ENCODE measurements at regions not wholly inside any gene's neighbourhood (a gene's known extent, or its start where the extent isn't known, plus 50 kb on each side); places are given as distances from the start of the nearest gene placed in this dataset.

DNA sequence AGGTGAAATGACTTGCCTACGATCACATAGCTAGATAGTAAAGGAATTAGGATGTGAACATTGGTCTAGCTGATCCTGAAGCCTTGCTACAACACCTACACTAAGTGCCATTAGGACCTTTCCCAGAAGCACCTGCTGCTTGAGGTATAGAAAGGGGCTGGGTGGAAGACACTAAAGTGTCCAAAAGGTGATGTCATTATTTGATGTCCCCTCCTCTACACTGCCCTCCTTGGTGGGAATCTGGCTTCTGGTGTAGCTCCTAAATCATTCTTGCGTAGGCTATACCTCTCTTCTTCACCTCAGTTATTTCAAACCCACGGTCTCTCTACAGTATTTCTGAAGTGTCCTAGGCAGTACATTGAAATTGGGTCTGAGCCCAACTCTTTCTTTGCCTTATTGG is 132.5 kb upstream of the FGGY start:
- H3K27me3 Mint-ChIP-seq (ENCODE audit: low read depth) = no peaks in the 10 kb centered on the region
- no peaks in the 10 kb centered on the region for H3K9me3 Mint-ChIP-seq (ENCODE audit: low read depth)
- H3K27ac Mint-ChIP-seq (ENCODE audit: unreplicated experiment) = no peak overlapping the region
- H3K36me3 Mint-ChIP-seq (ENCODE audit: low read depth) = no peaks in the 10 kb centered on the region
- DNase-seq (ENCODE audit: low spot score) = no peak
- no peak for TF ChIP-seq CTCF (IDR thresholded peaks at IDR 0.05)
- H3K4me3 Mint-ChIP-seq (ENCODE audit: unreplicated experiment) = no peak overlapping the region
- peaks cover 21% of the 10 kb centered on the region for H3K4me1 Mint-ChIP-seq (ENCODE audit: low read depth)

GRCh38 chr1:59165353-59165752 is 131.5 kb upstream of the FGGY start:
- DNase-seq (ENCODE audit: low spot score) = no peak
- no peak overlapping the region for H3K27ac Mint-ChIP-seq (ENCODE audit: unreplicated experiment)
- H3K9me3 Mint-ChIP-seq (ENCODE audit: low read depth) = no peaks in the 10 kb centered on the region
- no peaks in the 10 kb centered on the region for H3K27me3 Mint-ChIP-seq (ENCODE audit: low read depth)
- H3K4me3 Mint-ChIP-seq (ENCODE audit: unreplicated experiment) = no peak overlapping the region
- no peaks in the 10 kb centered on the region for H3K36me3 Mint-ChIP-seq (ENCODE audit: low read depth)
- TF ChIP-seq CTCF (IDR thresholded peaks at IDR 0.05) = no peak
- H3K4me1 Mint-ChIP-seq (ENCODE audit: low read depth) = peaks cover 21% of the 10 kb centered on the region

- Mint-ChIP-seq H3K4me3 (ENCODE audit: unreplicated experiment) (no peak overlapping the region), H3K36me3 (ENCODE audit: low read depth) (no peaks in the 10 kb centered on the region), H3K9me3 (ENCODE audit: low read depth) (no peaks in the 10 kb centered on the region), H3K27ac (ENCODE audit: unreplicated experiment) (no peak overlapping the region), H3K4me1 (ENCODE audit: low read depth) (no peaks in the 10 kb centered on the region), H3K27me3 (ENCODE audit: low read depth) (no peaks in the 10 kb centered on the region)
- no peak for TF ChIP-seq CTCF (IDR thresholded peaks at IDR 0.05)
- DNase-seq (ENCODE audit: low spot score) = no peak
These were observed 127.2 kb upstream of the FGGY start for GRCh38 chr1:59169703-59170102.

GRCh38 chr1:59170659-59171058 is 126.2 kb upstream of the FGGY start:
- Mint-ChIP-seq H3K4me3 (ENCODE audit: unreplicated experiment) (no peak overlapping the region), H3K27me3 (ENCODE audit: low read depth) (no peaks in the 10 kb centered on the region), H3K4me1 (ENCODE audit: low read depth) (no peaks in the 10 kb centered on the region), H3K27ac (ENCODE audit: unreplicated experiment) (no peak overlapping the region), H3K9me3 (ENCODE audit: low read depth) (no peaks in the 10 kb centered on the region), H3K36me3 (ENCODE audit: low read depth) (no peaks in the 10 kb centered on the region)
- no peak for DNase-seq (ENCODE audit: low spot score)
- TF ChIP-seq CTCF (IDR thresholded peaks at IDR 0.05) = no peak

DNA sequence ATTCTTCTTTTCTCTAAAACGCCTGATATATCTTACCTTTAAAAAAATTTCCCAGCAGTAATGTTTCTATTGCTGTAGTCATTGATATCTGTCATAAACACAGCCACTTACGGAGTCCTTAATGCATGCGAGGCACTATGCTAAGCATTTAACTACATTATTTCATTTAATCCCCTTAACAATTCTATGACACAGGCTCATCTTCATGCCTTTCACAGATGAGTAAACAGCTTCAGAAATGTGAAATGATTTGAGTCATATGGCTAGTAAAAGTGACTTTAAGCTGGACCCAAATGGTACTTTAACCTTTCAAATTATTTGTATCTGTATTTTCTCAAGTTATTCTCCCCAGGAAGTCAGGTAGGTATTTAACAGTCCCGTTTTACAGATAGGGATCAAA is 125.1 kb upstream of the FGGY start:
- H3K27ac Mint-ChIP-seq (ENCODE audit: unreplicated experiment) = no peak overlapping the region
- no peaks in the 10 kb centered on the region for H3K27me3 Mint-ChIP-seq (ENCODE audit: low read depth)
- no peaks in the 10 kb centered on the region for H3K4me1 Mint-ChIP-seq (ENCODE audit: low read depth)
- H3K36me3 Mint-ChIP-seq (ENCODE audit: low read depth) = no peaks in the 10 kb centered on the region
- no peak overlapping the region for H3K4me3 Mint-ChIP-seq (ENCODE audit: unreplicated experiment)
- DNase-seq (ENCODE audit: low spot score) = no peak
- H3K9me3 Mint-ChIP-seq (ENCODE audit: low read depth) = no peaks in the 10 kb centered on the region
- TF ChIP-seq CTCF (IDR thresholded peaks at IDR 0.05) = no peak
